ENCODE measurements at regions not wholly inside any gene's neighbourhood (a gene's known extent, or its start where the extent isn't known, plus 50 kb on each side); places are given as distances from the start of the nearest gene placed in this dataset.

GRCh38 chr10:58451193-58451889 is 61.3 kb upstream of the BICC1 start:
- DNase-seq (ENCODE audit: low read depth), result no peak

GRCh38 chr10:58453105-58453504 is 59.6 kb upstream of the BICC1 start:
- no peak for DNase-seq (ENCODE audit: low read depth)

GRCh38 chr10:58456179-58456578 is 56.5 kb upstream of the BICC1 start:
- DNase-seq (ENCODE audit: low read depth), result no peak

GRCh38 chr10:58457761-58458616 is 54.7 kb upstream of the BICC1 start:
- peak; percentile 93 for DNase-seq (ENCODE audit: low read depth)

GRCh38 chr10:58459069-58459468 is 53.6 kb upstream of the BICC1 start:
- DNase-seq (ENCODE audit: low read depth), result no peak

- DNase-seq (ENCODE audit: low read depth), result no peak
These were observed 52.5 kb upstream of the BICC1 start for GRCh38 chr10:58460157-58460556.

- DNase-seq (ENCODE audit: low read depth), result no peak
These were observed 49.7 kb upstream of the BICC1 start for GRCh38 chr10:58462863-58463507.

Data from non-pigmented ciliary epithelial cell (primary cell).